HG03571 (cell line): ENCODE measurements at regions not wholly inside any gene's neighbourhood (a gene's known extent, or its start where the extent isn't known, plus 50 kb on each side); places are given as distances from the start of the nearest gene placed in this dataset.

Experiments used
- ATAC-seq: cut with Tn5 transposase; IDR thresholded peaks from one replicate; pipeline ENCODE4 v1.9.1; 2021; ENCODE audit not compliant: unreplicated experiment

- ATAC-seq: no peak
Measured at GRCh38 chr2:184498936-184499335, 99.4 kb upstream of the ZNF804A start.

DNA sequence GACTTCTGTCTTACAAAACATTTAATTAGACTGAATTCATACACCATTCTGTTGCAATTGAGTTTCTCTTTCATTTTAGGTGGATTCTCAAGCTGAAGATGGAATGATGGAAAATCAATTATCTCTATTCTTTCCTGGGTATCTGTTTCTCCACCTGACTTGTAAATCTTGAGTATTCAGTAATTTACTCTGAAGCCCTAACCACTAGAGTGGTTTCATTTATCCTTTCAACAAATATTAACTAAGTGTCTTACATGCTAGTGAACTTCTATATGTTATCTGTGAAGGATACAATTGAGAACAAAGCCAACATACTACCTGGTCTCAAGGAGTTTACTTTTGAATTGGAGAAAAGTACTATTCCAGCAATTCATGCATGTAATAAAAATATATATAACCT, 94.1 kb upstream of the ZNF804A start:
- ATAC-seq: no peak

GRCh38 chr2:184507254-184507653, 91.1 kb upstream of the ZNF804A start:
- ATAC-seq: no peak

GRCh38 chr2:184517402-184517801, 80.9 kb upstream of the ZNF804A start:
- no peak for ATAC-seq

DNA sequence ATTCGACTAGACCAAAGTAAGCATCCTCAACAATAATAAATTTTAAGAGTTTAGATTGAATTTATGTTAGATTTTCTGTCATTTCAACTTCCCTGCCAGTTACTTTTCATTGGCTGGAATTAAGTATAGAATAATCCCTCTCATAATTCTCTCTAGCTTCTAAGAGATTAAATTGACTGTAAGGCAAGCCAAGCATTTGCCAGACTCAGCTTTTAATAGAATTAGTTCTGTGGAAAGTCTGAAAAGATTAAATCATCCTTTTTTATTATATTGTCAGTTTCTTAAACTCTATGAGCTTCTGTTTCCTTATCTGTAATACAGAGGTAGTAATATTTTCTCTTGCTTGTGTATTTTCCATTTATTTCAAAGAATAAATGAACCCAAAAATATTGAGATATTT, 77.9 kb upstream of the ZNF804A start:
- no peak for ATAC-seq

GRCh38 chr2:184523732-184524131, 74.6 kb upstream of the ZNF804A start:
- no peak for ATAC-seq

DNA sequence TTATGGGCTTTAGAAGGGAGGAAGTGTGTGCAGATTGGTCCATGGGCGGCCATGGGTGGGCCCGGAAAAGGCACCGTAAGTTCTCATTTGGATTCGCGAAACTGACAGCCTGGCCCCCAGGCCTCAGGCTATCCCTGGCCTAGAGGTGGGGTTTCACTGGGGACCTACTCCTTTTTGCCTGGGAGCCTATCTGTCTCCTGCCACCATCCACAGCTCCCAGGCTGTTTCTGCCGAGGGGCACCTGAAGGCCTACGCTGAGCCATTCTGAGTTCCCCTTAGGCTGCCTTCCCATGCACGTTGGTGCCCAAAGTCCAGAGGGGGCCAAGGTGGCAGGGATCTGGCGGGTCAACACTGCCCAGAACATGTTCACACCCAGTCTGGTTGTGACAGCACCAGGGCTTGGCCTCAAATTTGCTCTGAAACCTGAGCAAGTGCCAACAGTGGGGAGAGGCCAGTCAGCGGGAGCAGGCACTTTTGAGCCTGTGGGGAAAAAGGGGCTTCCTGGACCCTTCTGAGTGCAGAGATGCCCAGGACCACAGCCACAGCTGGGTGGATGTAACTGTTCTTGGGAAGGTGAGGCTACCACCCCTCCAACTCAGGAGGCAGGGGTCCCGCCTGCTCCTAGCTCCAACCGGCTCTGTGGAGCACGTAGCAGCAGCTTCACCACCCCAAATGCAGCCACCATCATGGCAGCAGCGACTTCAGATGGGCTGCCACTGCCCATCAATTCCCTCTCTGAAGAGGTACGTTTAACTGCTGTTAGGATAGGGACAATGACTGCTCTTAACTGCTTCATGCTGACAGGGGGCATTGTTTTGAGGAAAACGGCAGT, 73.6 kb upstream of the ZNF804A start:
- ATAC-seq: no peak

GRCh38 chr2:184527058-184527457, 71.3 kb upstream of the ZNF804A start:
- ATAC-seq: no peak

DNA sequence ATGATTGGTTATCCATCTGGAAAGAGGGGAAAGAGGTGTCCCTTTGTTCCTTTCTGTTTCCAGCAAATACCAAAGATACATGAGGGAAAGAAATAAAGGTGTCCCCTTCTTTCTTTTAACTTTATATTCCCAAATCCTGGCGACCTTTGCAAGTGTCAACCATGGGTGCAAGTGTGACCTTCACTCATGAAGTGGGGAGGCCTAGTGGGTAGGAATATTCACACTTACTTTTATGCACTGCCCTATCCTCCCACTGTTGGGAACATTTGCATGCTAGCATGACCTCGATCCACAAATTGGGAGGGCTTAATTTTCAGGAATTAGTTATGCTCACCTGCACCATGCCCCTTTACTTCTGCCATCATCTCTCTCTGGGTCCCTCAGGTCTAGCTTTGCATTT, 70.2 kb upstream of the ZNF804A start:
- ATAC-seq: no peak

- no peak for ATAC-seq
Measured at GRCh38 chr2:184530239-184530638, 68.1 kb upstream of the ZNF804A start.

DNA sequence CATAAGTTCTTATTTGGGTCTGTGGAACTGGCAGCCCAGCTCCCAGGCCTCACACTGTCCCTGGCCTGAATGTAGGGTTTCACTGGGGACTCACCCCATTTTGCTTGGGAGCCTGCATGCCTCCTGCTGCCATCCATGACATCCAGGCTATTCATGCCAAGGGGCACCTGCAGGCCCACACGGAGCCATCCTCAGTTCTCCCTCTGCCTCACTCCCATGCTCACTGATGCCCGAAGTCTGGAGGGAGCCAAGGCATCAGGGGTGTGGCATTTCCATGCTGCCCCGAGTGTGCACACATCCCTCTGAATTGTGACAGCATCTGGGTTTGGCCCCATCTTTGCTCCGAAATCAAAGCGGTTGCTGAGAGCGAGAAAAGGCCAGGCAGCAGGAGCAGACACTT, 67.4 kb upstream of the ZNF804A start:
- ATAC-seq: no peak

DNA sequence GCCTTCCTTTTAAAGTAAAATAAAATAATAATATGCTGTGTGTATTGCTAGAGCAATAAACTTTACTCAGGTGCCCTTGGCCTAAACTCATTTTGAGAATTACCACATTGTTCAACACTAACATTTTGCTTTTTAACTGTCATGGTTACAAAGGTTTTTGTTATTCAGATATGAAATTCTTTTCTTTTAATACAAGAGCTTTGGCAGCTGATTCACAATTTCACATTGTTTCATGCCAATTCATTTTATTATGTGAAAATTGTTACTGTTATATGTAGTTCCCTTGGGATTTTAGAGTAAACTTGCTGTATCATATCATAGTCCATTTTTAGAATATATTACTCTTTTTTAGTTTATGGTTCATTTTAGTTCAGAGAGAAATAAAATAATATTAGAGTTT, 65.8 kb upstream of the ZNF804A start:
- no peak for ATAC-seq

GRCh38 chr2:184534986-184535385, 63.3 kb upstream of the ZNF804A start:
- ATAC-seq: no peak

DNA sequence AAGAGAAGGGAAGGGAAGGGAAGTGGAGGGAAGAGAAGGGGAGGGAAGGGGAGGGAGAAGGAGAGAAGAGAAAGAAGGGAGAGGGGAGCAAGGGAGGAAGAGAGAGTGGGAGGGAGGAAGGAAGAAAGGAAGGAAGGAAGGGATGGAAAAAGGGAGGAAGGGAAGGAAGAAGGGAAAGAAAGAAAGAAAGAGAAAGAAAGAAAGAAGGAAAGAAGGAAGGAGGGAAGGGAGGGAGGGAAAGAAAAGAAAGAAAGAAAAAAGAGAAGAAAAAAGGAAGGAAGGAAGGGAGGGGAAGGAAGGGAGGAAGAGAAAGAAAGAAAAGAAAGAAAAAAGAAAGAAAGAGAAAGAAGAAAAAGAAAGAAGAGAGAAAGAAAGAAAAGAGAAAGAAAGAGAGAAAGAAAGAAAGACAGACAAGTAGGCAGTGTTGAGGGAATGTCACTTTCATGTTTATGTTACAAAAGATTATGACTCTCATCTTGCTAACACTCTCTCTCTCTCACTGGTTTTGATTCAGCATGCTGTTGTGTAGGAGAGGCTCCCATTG, 58.0 kb upstream of the ZNF804A start:
- ATAC-seq: no peak

DNA sequence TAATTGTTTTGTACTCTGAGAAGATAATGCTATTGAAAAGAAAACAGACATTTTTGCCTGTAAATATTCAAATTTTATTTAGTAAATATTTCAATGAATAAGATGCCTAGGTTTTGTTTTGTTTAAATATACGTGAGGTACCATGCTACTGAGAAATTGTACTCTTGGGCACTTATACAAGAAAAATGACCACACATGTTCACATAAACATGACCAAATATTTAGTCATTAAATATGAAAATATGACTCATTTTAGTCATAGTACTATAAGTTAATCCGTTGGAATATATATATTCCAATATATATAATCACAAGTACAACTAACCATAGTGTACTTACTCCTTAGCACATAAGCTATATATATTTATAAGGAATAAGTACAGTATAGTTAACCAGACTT, 56.7 kb upstream of the ZNF804A start:
- ATAC-seq: no peak

- no peak for ATAC-seq
Measured at GRCh38 chr2:184543832-184544231, 54.5 kb upstream of the ZNF804A start.
